Progenitor cell of endocrine pancreas (in vitro differentiated cells): ENCODE measurements at regions not wholly inside any gene's neighbourhood (a gene's known extent, or its start where the extent isn't known, plus 50 kb on each side); places are given as distances from the start of the nearest gene placed in this dataset.
"Not testable (repeated sequence)": the region's sequence is repeated elsewhere in the genome, so short reads cannot be mapped to it uniquely, and the experiment has no call there.

Experiments
- DNase-seq: peaks from one replicate; pipeline ENCODE4 v3.0.0; 2021; ENCODE audit warnings: low spot score; ENCODE audit not compliant: unreplicated experiment
- H3K27ac Mint-ChIP-seq: 2 replicates; pipeline ENCODE4 v1.8.0; 2021; ENCODE audit warnings: mild to moderate bottlenecking, moderate library complexity, mixed read lengths
- H3K27me3 Mint-ChIP-seq: 2 replicates; pipeline ENCODE4 v1.8.0; 2021; ENCODE audit warnings: mixed read lengths
- H3K36me3 Mint-ChIP-seq: 2 replicates; pipeline ENCODE4 v1.8.0; 2022; ENCODE audit warnings: mixed read lengths; ENCODE audit not compliant: insufficient read depth
- H3K4me1 Mint-ChIP-seq: 2 replicates; pipeline ENCODE4 v1.8.0; 2021; ENCODE audit warnings: low read depth, mixed read lengths
- H3K4me3 Mint-ChIP-seq: 2 replicates; pipeline ENCODE4 v1.8.0; 2021; ENCODE audit warnings: low read depth, mild to moderate bottlenecking, moderate library complexity, mixed read lengths
- H3K9me3 Mint-ChIP-seq: 2 replicates; pipeline ENCODE4 v1.8.0; 2021; ENCODE audit warnings: low read depth, mixed read lengths
- CTCF ChIP-seq: fragments of 200-600 bp; sonication (generic); IDR thresholded peaks from one replicate; pipeline ENCODE4 v1.5.0; 2021; ENCODE audit warnings: antibody characterized with exemption, mild to moderate bottlenecking; ENCODE audit not compliant: unreplicated experiment

GRCh38 chr7:112987171-112987570 lies 99.5 kb downstream of the GPR85 start:
- no peak overlapping the region for H3K4me3 Mint-ChIP-seq
- no peak overlapping the region for H3K27ac Mint-ChIP-seq
- H3K9me3 Mint-ChIP-seq = no peaks in the 10 kb centered on the region
- H3K27me3 Mint-ChIP-seq = no peaks in the 10 kb centered on the region
- TF ChIP-seq CTCF = no peak
- H3K36me3 Mint-ChIP-seq = no peaks in the 10 kb centered on the region
- H3K4me1 Mint-ChIP-seq = no peaks in the 10 kb centered on the region
- DNase-seq = no peak

GRCh38 chr7:112986256-112987031 lies 100.2 kb downstream of the GPR85 start:
- H3K27ac Mint-ChIP-seq = no peak overlapping the region

GRCh38 chr7:112985377-112985987 lies 101.1 kb downstream of the GPR85 start:
- Mint-ChIP-seq H3K4me1 (no peaks in the 10 kb centered on the region), H3K4me3 (no peak overlapping the region), H3K27ac (no peak overlapping the region), H3K9me3 (no peaks in the 10 kb centered on the region), H3K27me3 (no peaks in the 10 kb centered on the region), H3K36me3 (no peaks in the 10 kb centered on the region)
- no peak for TF ChIP-seq CTCF
- no peak for DNase-seq

More at GRCh38 chr7:112986256-112987031, 100.2 kb downstream of the GPR85 start:
- no peaks in the 10 kb centered on the region for H3K27me3 Mint-ChIP-seq
- H3K4me3 Mint-ChIP-seq = no peak overlapping the region
- H3K36me3 Mint-ChIP-seq = no peaks in the 10 kb centered on the region
- no peaks in the 10 kb centered on the region for H3K4me1 Mint-ChIP-seq
- DNase-seq = no peak
- TF ChIP-seq CTCF = no peak
- H3K9me3 Mint-ChIP-seq = no peaks in the 10 kb centered on the region

- Mint-ChIP-seq H3K9me3 (no peaks in the 10 kb centered on the region), H3K27me3 (no peaks in the 10 kb centered on the region), H3K4me3 (no peak overlapping the region), H3K27ac (no peak overlapping the region), H3K4me1 (no peaks in the 10 kb centered on the region), H3K36me3 (no peaks in the 10 kb centered on the region)
- DNase-seq = no peak
- no peak for TF ChIP-seq CTCF
Observed at GRCh38 chr7:112982441-112983063, 104.1 kb downstream of the GPR85 start.

GRCh38 chr7:112981966-112982365 lies 104.7 kb downstream of the GPR85 start:
- no peaks in the 10 kb centered on the region for H3K27me3 Mint-ChIP-seq
- TF ChIP-seq CTCF = no peak
- H3K36me3 Mint-ChIP-seq = no peaks in the 10 kb centered on the region
- no peak for DNase-seq
- no peaks in the 10 kb centered on the region for H3K9me3 Mint-ChIP-seq
- no peak overlapping the region for H3K4me3 Mint-ChIP-seq
- no peaks in the 10 kb centered on the region for H3K4me1 Mint-ChIP-seq
- no peak overlapping the region for H3K27ac Mint-ChIP-seq

- DNase-seq, H3K4me3 Mint-ChIP-seq, H3K27me3 Mint-ChIP-seq, H3K36me3 Mint-ChIP-seq, H3K9me3 Mint-ChIP-seq, H3K4me1 Mint-ChIP-seq, H3K27ac Mint-ChIP-seq: not testable (repeated sequence)
Observed at GRCh38 chr7:112979055-112979454, 107.6 kb downstream of the GPR85 start.

GRCh38 chr7:112977244-112977955 lies 109.2 kb downstream of the GPR85 start:
- not testable (repeated sequence) for H3K27me3 Mint-ChIP-seq, H3K4me1 Mint-ChIP-seq, H3K36me3 Mint-ChIP-seq, H3K27ac Mint-ChIP-seq, DNase-seq, H3K9me3 Mint-ChIP-seq, H3K4me3 Mint-ChIP-seq
